PC-3 (cell line): ENCODE measurements at regions not wholly inside any gene's neighbourhood (a gene's known extent, or its start where the extent isn't known, plus 50 kb on each side); places are given as distances from the start of the nearest gene placed in this dataset.

ENCODE experiments used
- CTCF ChIP-seq: fragments of 300-600 bp; sonication (generic); conservative IDR thresholded peaks from 2 replicates; pipeline ENCODE4 v1.5.1; 2017; ENCODE audit warnings: antibody characterized with exemption, low read depth, mild to moderate bottlenecking, low read length
- EZH2 ChIP-seq: fragments of 300-600 bp; sonication (generic); IDR thresholded peaks from one replicate; pipeline ENCODE4 v1.6.1; 2017; ENCODE audit warnings: antibody characterized with exemption, mild to moderate bottlenecking, low read length; ENCODE audit not compliant: unreplicated experiment
- EZH2phosphoT487 ChIP-seq: fragments of 300-600 bp; sonication (generic); IDR thresholded peaks from 2 replicates; pipeline ENCODE4 v1.6.1; 2018; ENCODE audit warnings: mild to moderate bottlenecking, antibody characterized with exemption, low read length, borderline replicate concordance

GRCh38 chr21:18518054-18518481 lies 114.5 kb upstream of the TMPRSS15 start:
- TF ChIP-seq CTCF (no peak), EZH2 (no peak), EZH2phosphoT487 (no peak)
